SH-SY5Y (cell line): ENCODE measurements at regions not wholly inside any gene's neighbourhood (a gene's known extent, or its start where the extent isn't known, plus 50 kb on each side); places are given as distances from the start of the nearest gene placed in this dataset.

ENCODE experiments used
- GATA2 ChIP-seq: IDR thresholded peaks from 2 replicates; pipeline ENCODE4 v1.6.1; 2011; ENCODE audit warnings: mild to moderate bottlenecking, low read depth, low read length
- GATA3 ChIP-seq: IDR thresholded peaks from 2 replicates; pipeline ENCODE4 v1.6.1; 2011; ENCODE audit warnings: low read depth, mild to moderate bottlenecking, low read length, moderate library complexity

- TF ChIP-seq GATA2, result no peak
- no peak for TF ChIP-seq GATA3
Measured at GRCh38 chr12:111190741-111191526, 178.0 kb downstream of the PHETA1 start.

GRCh38 chr12:111189792-111190191 lies 179.1 kb downstream of the PHETA1 start:
- TF ChIP-seq GATA3 (no peak), GATA2 (no peak)

- TF ChIP-seq GATA2 (no peak), GATA3 (no peak)
Measured at GRCh38 chr12:111188436-111188835, 180.5 kb downstream of the PHETA1 start.

GRCh38 chr12:111186347-111186746 lies 182.5 kb downstream of the PHETA1 start:
- TF ChIP-seq GATA3 (no peak), GATA2 (no peak)

- no peak for TF ChIP-seq GATA2
- TF ChIP-seq GATA3, result no peak
Measured at GRCh38 chr12:111185889-111186227, 183.0 kb downstream of the PHETA1 start.

- TF ChIP-seq GATA3 (no peak), GATA2 (no peak)
Measured at GRCh38 chr12:111185206-111185888, 183.5 kb downstream of the PHETA1 start.

GRCh38 chr12:111184161-111184560 lies 184.7 kb downstream of the PHETA1 start:
- TF ChIP-seq GATA2 (no peak), GATA3 (no peak)

GRCh38 chr12:111183094-111183493 lies 185.8 kb downstream of the PHETA1 start:
- no peak for TF ChIP-seq GATA3

- TF ChIP-seq GATA3 (no peak), GATA2 (no peak)
Measured at GRCh38 chr12:111182382-111182781, 186.5 kb downstream of the PHETA1 start.

- TF ChIP-seq GATA3 (peak; percentile 93), GATA2 (peak; percentile 96)
Measured at GRCh38 chr12:111181143-111181726, 187.7 kb downstream of the PHETA1 start.

GRCh38 chr12:111180426-111181142 lies 188.3 kb downstream of the PHETA1 start:
- no peak for TF ChIP-seq GATA3
- TF ChIP-seq GATA2, result no peak

GRCh38 chr12:111178181-111179081 lies 190.5 kb downstream of the PHETA1 start:
- TF ChIP-seq GATA2 (peak; percentile 97), GATA3 (peak; percentile 93)

- no peak for TF ChIP-seq GATA2
- no peak for TF ChIP-seq GATA3
Measured at GRCh38 chr12:111175396-111176094, 193.3 kb downstream of the PHETA1 start.
